OCI-LY1 (cell line): ENCODE measurements at regions not wholly inside any gene's neighbourhood (a gene's known extent, or its start where the extent isn't known, plus 50 kb on each side); places are given as distances from the start of the nearest gene placed in this dataset.

ENCODE experiments used
- H2AFZ ChIP-seq: fragments of 200-600 bp; sonication (generic), shearing (Covaris generic); 2 replicates; pipeline ENCODE4 v1.6.0; 2014; ENCODE audit warnings: antibody characterized with exemption, mild to moderate bottlenecking, low read length
- H3F3A ChIP-seq: fragments of 200-600 bp; sonication (generic), shearing (Covaris generic); 2 replicates; pipeline ENCODE4 v1.6.0; 2014; ENCODE audit warnings: mild to moderate bottlenecking, antibody characterized with exemption, low read length, moderate library complexity; ENCODE audit not compliant: insufficient read depth
- H3K27ac ChIP-seq: fragments of 200-600 bp; sonication (generic); 2 replicates; pipeline ENCODE4 v1.5.1; 2014; ENCODE audit warnings: low read length, mixed run types, mild to moderate bottlenecking, low read depth; ENCODE audit not compliant: poor library complexity, severe bottlenecking
- H3K27me3 ChIP-seq: fragments of 200-600 bp; sonication (generic); 2 replicates; pipeline ENCODE4 v1.6.0; 2014; ENCODE audit warnings: antibody characterized with exemption, mild to moderate bottlenecking, low read length, moderate library complexity; ENCODE audit not compliant: insufficient read depth
- H3K36me3 ChIP-seq: fragments of 200-600 bp; sonication (generic); 2 replicates; pipeline ENCODE4 v1.6.1; 2014; ENCODE audit warnings: mild to moderate bottlenecking, antibody characterized with exemption, low read length, moderate library complexity, mixed read lengths; ENCODE audit not compliant: insufficient read depth
- H3K4me1 ChIP-seq: fragments of 200-600 bp; sonication (generic); 2 replicates; pipeline ENCODE4 v1.5.1; 2014; ENCODE audit warnings: mild to moderate bottlenecking, low read length, moderate library complexity; ENCODE audit not compliant: insufficient read depth, severe bottlenecking
- H3K4me2 ChIP-seq: fragments of 200-600 bp; sonication (generic), shearing (Covaris generic); 2 replicates; pipeline ENCODE4 v1.6.1; 2014; ENCODE audit warnings: low read length
- H3K4me3 ChIP-seq: fragments of 200-600 bp; sonication (generic); 2 replicates; pipeline ENCODE4 v1.5.1; 2014; ENCODE audit warnings: low read length, low read depth, mild to moderate bottlenecking, mixed read lengths; ENCODE audit not compliant: poor library complexity, severe bottlenecking
- H3K79me2 ChIP-seq: fragments of 200-600 bp; shearing (Covaris generic); 2 replicates; pipeline ENCODE4 v1.6.1; 2016; ENCODE audit warnings: mixed run types, low read length, mixed read lengths; ENCODE audit not compliant: insufficient read depth
- H3K9ac ChIP-seq: fragments of 200-600 bp; sonication (generic), shearing (Covaris generic); 2 replicates; pipeline ENCODE4 v1.6.1; 2014; ENCODE audit warnings: mild to moderate bottlenecking, low read length, mixed read lengths
- H3K9me2 ChIP-seq: fragments of 200-600 bp; sonication (generic), shearing (Covaris generic); 2 replicates; pipeline ENCODE4 v1.6.1; 2014; ENCODE audit warnings: low read depth, mild to moderate bottlenecking, low read length, mixed read lengths
- H3K9me3 ChIP-seq: fragments of 200-600 bp; shearing (Covaris generic); 2 replicates; pipeline ENCODE4 v1.6.1; 2014; ENCODE audit warnings: low read length, mixed read lengths
- H4K20me1 ChIP-seq: fragments of 200-600 bp; sonication (generic), shearing (Covaris generic); 2 replicates; pipeline ENCODE4 v1.6.0; 2016; ENCODE audit warnings: mild to moderate bottlenecking, low read length; ENCODE audit not compliant: insufficient read depth
- EZH2 ChIP-seq: fragments of 200-600 bp; sonication (generic), shearing (Covaris generic); IDR thresholded peaks from 2 replicates; pipeline ENCODE4 v1.8.0; 2017; ENCODE audit warnings: borderline replicate concordance, mixed run types, mild to moderate bottlenecking, antibody characterized with exemption, low read length, moderate library complexity, mixed read lengths
- TF ChIP-seq, protein P1 (sequence below): fragments of 200-600 bp; sonication (generic), shearing (Covaris generic); IDR thresholded peaks from 2 replicates; pipeline ENCODE4 v1.5.1; 2017; ENCODE audit warnings: mild to moderate bottlenecking, antibody characterized with exemption, low read length, moderate library complexity, mixed read lengths

DNA sequence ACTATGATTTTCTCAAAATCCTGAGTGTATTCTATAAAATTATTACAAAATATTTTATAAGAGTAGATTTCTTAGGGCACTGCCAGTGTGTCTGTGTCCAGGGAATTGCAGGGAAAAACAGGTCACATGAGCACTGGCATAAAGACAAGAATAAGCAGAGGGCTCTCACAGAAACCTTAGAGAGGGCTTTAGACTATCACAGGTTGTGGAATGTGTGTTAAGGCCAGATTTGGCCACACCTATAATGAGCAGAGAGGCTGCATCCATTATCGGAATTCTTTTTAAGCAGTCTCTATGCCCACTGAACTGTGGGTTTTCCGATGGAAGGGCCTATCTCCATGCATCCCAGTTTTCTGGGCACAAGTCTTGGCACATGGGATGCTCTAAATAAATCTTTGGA is 90.2 kb downstream of the RTP4 start:
- Histone ChIP-seq H4K20me1 (no peaks in the 10 kb centered on the region), H3K9me2 (no peaks in the 10 kb centered on the region), H3F3A (no peaks in the 10 kb centered on the region), H2AFZ (no peak overlapping the region), H3K27me3 (no peaks in the 10 kb centered on the region), H3K9ac (no peak overlapping the region), H3K4me1 (no peaks in the 10 kb centered on the region), H3K27ac (no peak overlapping the region), H3K79me2 (no peaks in the 10 kb centered on the region), H3K36me3 (no peaks in the 10 kb centered on the region), H3K4me3 (no peak overlapping the region), H3K4me2 (no peak overlapping the region), H3K9me3 (no peaks in the 10 kb centered on the region)
- TF ChIP-seq, protein P1, sequence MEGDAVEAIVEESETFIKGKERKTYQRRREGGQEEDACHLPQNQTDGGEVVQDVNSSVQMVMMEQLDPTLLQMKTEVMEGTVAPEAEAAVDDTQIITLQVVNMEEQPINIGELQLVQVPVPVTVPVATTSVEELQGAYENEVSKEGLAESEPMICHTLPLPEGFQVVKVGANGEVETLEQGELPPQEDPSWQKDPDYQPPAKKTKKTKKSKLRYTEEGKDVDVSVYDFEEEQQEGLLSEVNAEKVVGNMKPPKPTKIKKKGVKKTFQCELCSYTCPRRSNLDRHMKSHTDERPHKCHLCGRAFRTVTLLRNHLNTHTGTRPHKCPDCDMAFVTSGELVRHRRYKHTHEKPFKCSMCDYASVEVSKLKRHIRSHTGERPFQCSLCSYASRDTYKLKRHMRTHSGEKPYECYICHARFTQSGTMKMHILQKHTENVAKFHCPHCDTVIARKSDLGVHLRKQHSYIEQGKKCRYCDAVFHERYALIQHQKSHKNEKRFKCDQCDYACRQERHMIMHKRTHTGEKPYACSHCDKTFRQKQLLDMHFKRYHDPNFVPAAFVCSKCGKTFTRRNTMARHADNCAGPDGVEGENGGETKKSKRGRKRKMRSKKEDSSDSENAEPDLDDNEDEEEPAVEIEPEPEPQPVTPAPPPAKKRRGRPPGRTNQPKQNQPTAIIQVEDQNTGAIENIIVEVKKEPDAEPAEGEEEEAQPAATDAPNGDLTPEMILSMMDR: no peak
- TF ChIP-seq EZH2: no peak

DNA sequence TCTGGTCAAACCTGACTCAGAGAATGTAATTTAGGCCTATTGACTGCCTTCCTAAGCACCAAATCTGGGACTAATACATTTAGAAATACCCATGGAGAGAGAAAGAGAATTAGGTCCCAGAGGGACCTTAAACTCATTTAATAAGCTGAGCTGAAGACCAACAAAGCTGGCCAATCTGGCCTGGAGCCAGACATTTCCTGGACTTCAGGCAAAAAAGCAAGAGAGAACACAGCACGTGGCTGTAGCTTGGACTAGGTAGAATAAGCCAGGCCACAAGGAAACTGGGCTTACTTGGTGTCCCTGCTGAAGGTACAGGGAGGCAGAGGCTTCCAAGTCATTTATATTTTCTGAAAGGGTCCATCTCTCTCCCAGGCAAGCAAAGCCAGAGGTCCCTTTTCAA is 88.1 kb downstream of the RTP4 start:
- TF ChIP-seq, protein P1: no peak
- TF ChIP-seq EZH2: no peak
- Histone ChIP-seq H3K9ac (no peak overlapping the region), H3F3A (no peaks in the 10 kb centered on the region), H3K4me2 (no peak overlapping the region), H3K9me3 (no peaks in the 10 kb centered on the region), H3K36me3 (no peaks in the 10 kb centered on the region), H2AFZ (no peak overlapping the region), H3K27ac (no peak overlapping the region), H4K20me1 (no peaks in the 10 kb centered on the region), H3K4me3 (no peak overlapping the region), H3K9me2 (no peaks in the 10 kb centered on the region), H3K4me1 (no peaks in the 10 kb centered on the region), H3K79me2 (no peaks in the 10 kb centered on the region), H3K27me3 (peaks cover 3% of the 10 kb centered on the region; the same call in 1 of the 2 replicates)

DNA sequence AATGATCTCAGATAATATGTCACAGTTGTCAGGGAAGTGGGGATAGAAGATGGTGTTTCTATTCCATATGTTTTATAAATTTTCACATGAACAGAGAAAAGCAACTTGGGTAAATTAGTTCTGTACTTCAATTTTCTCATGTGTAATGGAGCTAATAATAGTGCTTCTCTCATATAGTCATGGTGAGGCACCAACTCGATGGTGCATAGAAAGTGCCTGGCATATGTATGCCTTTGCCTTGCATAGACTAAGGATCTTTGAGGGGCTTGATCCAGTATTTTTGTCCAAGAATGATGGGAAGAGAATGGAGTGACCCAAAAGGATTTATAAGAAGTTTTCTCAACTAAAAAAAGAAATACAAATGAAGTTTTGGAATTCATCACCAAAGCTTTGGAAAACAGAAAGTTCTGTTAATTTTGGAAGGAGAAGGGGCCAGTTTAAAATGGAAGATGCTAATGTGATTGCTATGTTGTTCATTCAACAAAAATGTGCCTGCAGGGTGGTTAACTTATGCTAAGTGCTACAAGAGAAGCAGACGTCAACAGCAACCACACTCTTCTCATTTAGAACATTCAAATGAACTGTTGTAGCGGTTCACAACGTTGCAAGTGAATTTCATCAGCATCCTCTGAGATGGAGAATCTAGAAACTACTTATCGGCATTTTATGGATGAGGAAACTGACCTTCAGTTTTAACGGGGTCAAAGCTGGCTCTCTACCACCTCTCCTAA is 86.1 kb downstream of the RTP4 start:
- Histone ChIP-seq H3K9me3 (no peaks in the 10 kb centered on the region), H3K9me2 (no peaks in the 10 kb centered on the region), H3K36me3 (no peaks in the 10 kb centered on the region), H2AFZ (no peak overlapping the region), H3K27ac (no peak overlapping the region), H3K9ac (no peak overlapping the region), H3K79me2 (no peaks in the 10 kb centered on the region), H4K20me1 (no peaks in the 10 kb centered on the region), H3K27me3 (peaks cover 3% of the 10 kb centered on the region; the same call in 1 of the 2 replicates), H3K4me1 (no peaks in the 10 kb centered on the region), H3K4me2 (no peak overlapping the region), H3F3A (no peaks in the 10 kb centered on the region), H3K4me3 (no peak overlapping the region)
- TF ChIP-seq, protein P1: no peak
- TF ChIP-seq EZH2: no peak
